Aorta (tissue), 5 donors: ENCODE measurements at regions not wholly inside any gene's neighbourhood (a gene's known extent, or its start where the extent isn't known, plus 50 kb on each side); places are given as distances from the start of the nearest gene placed in this dataset.
A peak's percentile ranks its signal among the peaks of the same experiment; 100 is the strongest.

ENCODE experiments used
- ATAC-seq: fragments of 200-7000 bp; cut with Tn5 transposase; one replicate; pipeline ENCODE4 v1.9.1; 2022; ENCODE audit warnings: moderate library complexity; ENCODE audit not compliant: low FRiP score
- DNase-seq, 2 donors: peaks; one replicate each; pipeline ENCODE4 v3.0.0-alpha.2; 2020
- H3K27ac ChIP-seq, 2 donors: one replicate each; pipeline ENCODE4 v1.5.1; 2013; ENCODE audit warnings: low read length in 2 of 2, mild to moderate bottlenecking in 2 of 2, moderate library complexity in 2 of 2, control low read depth in 1 of 2, inconsistent platforms in 1 of 2, low read depth in 1 of 2
- H3K27me3 ChIP-seq, 2 donors: one replicate each; pipeline ENCODE4 v1.6.1; 2013; ENCODE audit warnings: control low read depth in 1 of 2, low read length in 1 of 2, mild to moderate bottlenecking in 1 of 2, moderate library complexity in 1 of 2; ENCODE audit not compliant: insufficient read depth in 2 of 2, control insufficient read depth in 1 of 2
- H3K36me3 ChIP-seq, 2 donors: one replicate each; pipeline ENCODE4 v1.6.1; 2013; ENCODE audit warnings: control low read depth in 1 of 2, low read length in 1 of 2, mild to moderate bottlenecking in 1 of 2; ENCODE audit not compliant: insufficient read depth in 2 of 2, control insufficient read depth in 1 of 2
- H3K4me1 ChIP-seq, 2 donors: one replicate each; pipeline ENCODE4 v1.6.1; 2013; ENCODE audit warnings: low read length in 2 of 2, control low read depth in 1 of 2, mild to moderate bottlenecking in 1 of 2, moderate library complexity in 1 of 2; ENCODE audit not compliant: insufficient read depth in 2 of 2, control insufficient read depth in 1 of 2
- H3K4me3 ChIP-seq, 2 donors: one replicate each; pipeline ENCODE4 v1.5.1; 2013; ENCODE audit warnings: low read length in 2 of 2, control low read depth in 1 of 2, mild to moderate bottlenecking in 1 of 2
- H3K9me3 ChIP-seq: one replicate; pipeline ENCODE4 v1.6.1; 2013; ENCODE audit warnings: mild to moderate bottlenecking, low read length; ENCODE audit not compliant: control insufficient read depth
- WGBS, 2 donors: extraction: QIAGEN DNeasy Blood & Tissue Kit; methylation state at CpG; one replicate each; pipeline ENCODE4 v1.1.7; 2013; 5-methylcytosine and 5-hydroxymethylcytosine counted together
- intact Hi-C, 2 donors: fragments of 100-400 bp; cut with DNase I; formaldehyde crosslinking; loops; one replicate each; pipeline versions ENCODE4 v1.14.2 to v1.15.0; 2022
- donor health status: healthy with polysubstance abuse.
- donor health status: Bipolar disorder and iron deficiency.
- donor health status: DM: no; HTN: no; CAD: no.
- donor health status: DM: no; HTN: no; CAD: no.
- donor health status: DM: yes; HTN: yes; CAD: no.

DNA sequence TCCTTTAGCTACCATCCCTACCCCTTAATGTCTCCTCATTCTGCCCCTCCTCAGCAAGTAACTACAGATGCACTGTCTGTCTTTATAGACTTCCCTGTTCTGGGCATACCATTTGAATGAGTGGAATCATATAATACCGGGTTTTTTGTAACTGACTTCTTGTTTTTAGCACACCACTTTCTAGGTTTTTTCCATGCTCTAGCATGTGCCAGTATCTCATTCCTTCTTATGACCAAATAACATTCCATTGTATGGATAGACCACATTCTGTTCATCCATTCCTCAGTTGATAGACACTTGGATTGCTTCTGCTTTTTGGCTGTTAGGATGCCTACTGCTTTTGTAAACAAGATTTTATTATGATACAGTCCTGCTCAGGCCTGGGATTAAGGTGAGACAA, 154.7 kb downstream of the TSN start:
- no peaks in the 10 kb centered on the region for H3K4me1 ChIP-seq
- ATAC-seq (no peak), DNase-seq (no peak)
- intact Hi-C loops, result no loop called here
- no peaks in the 10 kb centered on the region for H3K27me3 ChIP-seq
- no peak overlapping the region for H3K4me3 ChIP-seq
- no peaks in the 10 kb centered on the region for H3K36me3 ChIP-seq
- 44 to 55% methylated on average over 1 of the region's 1 CpG for WGBS, 2 donors
- no peak overlapping the region for H3K27ac ChIP-seq
- peaks cover 2% of the 10 kb centered on the region for H3K9me3 ChIP-seq

DNA sequence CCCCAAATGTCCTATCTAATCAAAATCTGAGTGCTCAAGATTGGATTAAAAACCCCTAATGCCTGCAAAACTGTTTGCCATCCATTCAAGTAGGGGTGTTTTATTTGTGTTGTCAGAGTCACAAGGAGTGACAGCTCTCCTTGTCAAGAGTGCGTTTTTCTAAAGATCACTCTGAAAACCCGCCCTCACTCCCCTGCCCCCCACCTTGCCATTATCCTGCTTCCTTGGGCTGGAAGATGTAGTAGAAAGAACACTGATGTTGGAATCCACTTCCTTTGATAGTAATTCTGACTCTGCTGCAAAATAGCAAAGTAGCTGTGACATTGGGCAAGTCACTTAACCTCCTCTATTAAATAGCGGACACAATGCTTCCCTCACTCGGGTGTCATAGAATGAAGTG, 155.6 kb downstream of the TSN start:
- Histone ChIP-seq H3K27me3 (no peaks in the 10 kb centered on the region), H3K4me1 (no peaks in the 10 kb centered on the region), H3K9me3 (peaks cover 3% of the 10 kb centered on the region), H3K4me3 (no peak overlapping the region), H3K36me3 (no peaks in the 10 kb centered on the region), H3K27ac (no peak overlapping the region)
- DNase-seq (no peak), ATAC-seq (no peak)
- intact Hi-C loops, result no loop called here
- WGBS, 2 donors, result 77 to 81% methylated on average over 4 of the region's 4 CpGs

DNA sequence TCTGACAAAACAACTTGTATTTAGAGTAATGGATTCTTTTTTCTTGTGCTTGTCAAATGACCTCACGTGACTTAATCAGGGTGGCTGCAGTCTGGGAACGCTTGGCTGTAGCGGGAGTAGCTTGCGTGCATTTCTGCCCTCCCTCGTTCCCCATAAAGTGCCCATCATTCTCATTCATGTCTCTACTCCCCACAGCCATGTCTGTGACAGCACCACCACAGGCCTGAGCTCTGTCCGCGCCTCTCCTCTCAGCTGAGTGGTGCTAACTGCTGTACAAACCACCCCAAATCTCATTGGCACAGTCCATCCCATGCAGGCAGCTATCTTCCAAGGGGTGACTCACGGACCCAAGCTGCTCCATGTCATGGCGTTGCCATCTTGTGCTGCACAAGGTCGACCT, 161.7 kb downstream of the TSN start:
- intact Hi-C loops, result no loop called here
- no peaks in the 10 kb centered on the region for H3K27me3 ChIP-seq
- H3K4me3 ChIP-seq, result no peak overlapping the region
- ATAC-seq (no peak), DNase-seq (no peak)
- peaks cover 2% of the 10 kb centered on the region for H3K9me3 ChIP-seq
- 71 to 73% methylated on average over 10 of the region's 10 CpGs for WGBS, 2 donors
- no peak overlapping the region for H3K27ac ChIP-seq
- no peaks in the 10 kb centered on the region for H3K4me1 ChIP-seq
- no peaks in the 10 kb centered on the region for H3K36me3 ChIP-seq

DNA sequence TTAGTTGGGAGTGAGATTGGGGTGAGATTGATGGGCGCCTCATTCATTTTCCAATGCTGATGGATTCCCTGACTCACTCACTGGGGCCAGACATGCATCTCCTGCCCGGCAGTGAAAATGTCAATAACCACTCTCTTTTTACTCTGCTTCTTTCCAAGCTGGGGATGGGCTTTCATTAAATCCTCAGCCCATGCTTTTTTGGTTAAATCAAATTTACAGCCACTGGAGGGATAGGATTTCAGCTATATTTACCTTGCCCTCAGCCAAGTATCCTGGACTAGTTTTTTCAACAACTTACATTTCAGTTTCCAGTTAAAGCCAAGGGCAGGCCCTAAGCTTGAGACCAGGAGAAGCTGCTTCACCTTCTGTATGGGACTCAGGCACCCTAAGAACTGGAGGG, 162.8 kb downstream of the TSN start:
- 79 to 82% methylated on average over 2 of the region's 2 CpGs for WGBS, 2 donors
- H3K36me3 ChIP-seq, result no peaks in the 10 kb centered on the region
- H3K4me3 ChIP-seq, result no peak overlapping the region
- peaks cover 2% of the 10 kb centered on the region for H3K9me3 ChIP-seq
- H3K27ac ChIP-seq, result no peak overlapping the region
- intact Hi-C loops, result no loop called here
- H3K27me3 ChIP-seq, result no peaks in the 10 kb centered on the region
- no peak for DNase-seq
- no peaks in the 10 kb centered on the region for H3K4me1 ChIP-seq
- no peak for ATAC-seq

DNA sequence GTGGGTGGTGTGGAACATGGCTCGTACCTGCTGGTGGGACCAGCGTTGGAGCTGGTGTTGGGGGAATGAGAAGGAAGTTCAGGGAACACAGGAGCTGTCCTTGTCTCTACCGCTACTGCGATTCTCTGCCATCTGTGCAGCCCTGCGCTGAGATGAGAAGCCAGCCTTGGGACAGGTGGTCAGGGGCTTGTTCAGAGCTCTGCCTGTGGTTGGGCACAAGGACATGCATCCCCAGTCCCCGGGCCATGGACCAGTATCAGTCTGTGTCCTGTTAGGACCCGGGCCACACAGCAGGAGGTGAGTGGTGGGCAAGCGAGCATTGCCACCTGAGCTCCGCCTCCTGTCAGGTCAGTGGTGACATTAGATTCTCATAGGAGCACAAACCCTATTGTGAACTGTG, 164.4 kb downstream of the TSN start:
- ATAC-seq, result no peak
- 94% methylated on average over 9 of the region's 9 CpGs for WGBS, 2 donors
- DNase-seq, result no peak
- no peak overlapping the region for H3K27ac ChIP-seq
- no peaks in the 10 kb centered on the region for H3K4me1 ChIP-seq
- no peaks in the 10 kb centered on the region for H3K27me3 ChIP-seq
- no peak overlapping the region for H3K4me3 ChIP-seq
- H3K36me3 ChIP-seq, result no peaks in the 10 kb centered on the region
- intact Hi-C loops, result no loop called here
- H3K9me3 ChIP-seq, result peaks cover 2% of the 10 kb centered on the region

DNA sequence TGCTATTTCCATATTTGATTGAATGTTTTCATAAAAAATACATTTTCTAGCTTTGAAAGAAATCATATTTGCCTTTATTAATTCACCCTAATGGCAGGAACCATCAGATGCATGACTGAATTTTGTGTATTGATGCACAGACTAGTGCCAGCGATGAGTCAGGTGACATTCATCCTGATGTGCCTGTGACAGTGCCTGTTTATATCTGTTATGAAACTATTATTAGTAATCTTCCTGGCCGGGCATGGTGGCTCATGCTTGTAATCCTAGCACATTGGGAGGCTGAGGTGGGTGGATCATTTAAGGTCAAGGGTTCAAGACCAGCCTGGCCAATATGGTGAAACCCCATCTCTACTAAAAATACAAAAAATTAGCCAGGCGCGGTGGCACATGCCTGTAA, 170.0 kb downstream of the TSN start:
- intact Hi-C loops, result no loop called here
- Histone ChIP-seq H3K4me1 (no peaks in the 10 kb centered on the region), H3K27me3 (no peaks in the 10 kb centered on the region), H3K36me3 (no peaks in the 10 kb centered on the region), H3K4me3 (no peak overlapping the region), H3K9me3 (peaks cover 3% of the 10 kb centered on the region), H3K27ac (no peak overlapping the region)
- DNase-seq (no peak), ATAC-seq (no peak)
- 88 to 89% methylated on average over 4 of the region's 4 CpGs for WGBS, 2 donors

DNA sequence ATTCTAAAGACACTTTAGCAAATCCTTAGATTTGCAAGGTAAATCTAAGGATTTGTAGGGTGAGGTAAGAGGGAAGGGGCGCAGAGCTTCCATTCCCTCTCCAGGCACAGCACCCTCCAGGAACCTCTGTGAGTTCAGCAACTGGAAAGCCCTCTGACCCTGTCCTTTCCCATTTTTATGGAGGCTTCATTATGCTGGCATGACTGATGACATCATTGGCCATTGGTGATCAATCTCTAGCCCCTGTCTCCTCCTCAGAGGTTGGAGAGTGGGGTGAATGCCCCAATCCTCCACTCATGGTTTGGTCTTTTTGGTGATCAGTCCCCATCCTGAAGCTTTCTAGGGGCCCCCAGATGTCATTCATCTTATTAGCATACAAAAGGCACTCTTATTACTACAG, 187.8 kb downstream of the TSN start:
- 96 to 100% methylated on average over 1 of the region's 1 CpG for WGBS, 2 donors
- Histone ChIP-seq H3K9me3 (peaks cover 2% of the 10 kb centered on the region), H3K27me3 (no peaks in the 10 kb centered on the region), H3K36me3 (no peaks in the 10 kb centered on the region), H3K27ac (no peak overlapping the region), H3K4me1 (no peaks in the 10 kb centered on the region), H3K4me3 (no peak overlapping the region)
- intact Hi-C loops, result no loop called here
- ATAC-seq (no peak), DNase-seq (no peak)

DNA sequence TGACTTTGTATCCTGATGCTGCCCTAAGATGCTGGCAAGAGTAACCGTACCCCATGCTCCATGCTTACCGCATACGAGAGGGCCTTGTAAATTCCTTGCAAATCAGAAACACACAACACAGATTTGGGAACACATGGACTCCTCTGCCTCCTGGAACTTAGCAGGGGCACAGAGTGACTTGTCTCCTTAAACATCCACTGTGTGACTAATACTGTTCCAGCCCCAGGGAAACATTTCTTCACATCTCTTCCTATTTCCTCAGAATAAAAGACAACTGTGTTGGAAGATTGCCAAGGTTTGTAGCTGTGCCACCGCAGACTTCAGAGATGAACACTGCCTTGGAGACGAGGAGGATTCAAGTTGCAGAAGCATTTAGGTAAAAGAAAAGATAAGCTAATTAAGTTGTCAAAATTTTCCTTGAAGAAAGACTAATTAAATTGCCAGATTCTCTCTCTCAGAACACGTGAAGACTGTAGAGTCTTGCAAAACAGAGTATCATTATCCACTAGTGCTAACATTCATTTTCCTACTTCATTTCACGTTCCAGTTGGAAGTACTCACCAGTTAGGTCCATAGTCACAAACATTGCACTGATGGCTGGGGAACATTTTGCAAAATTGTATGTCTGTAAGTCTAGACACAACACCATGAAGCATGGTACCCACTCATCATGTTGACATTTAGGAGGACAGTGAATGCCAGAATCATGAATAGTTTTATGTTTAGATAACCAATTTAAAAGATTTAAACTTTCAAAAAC, 188.8 kb downstream of the TSN start:
- ATAC-seq, result peak; percentile 62
- Histone ChIP-seq H3K27me3 (no peaks in the 10 kb centered on the region), H3K9me3 (peaks cover 2% of the 10 kb centered on the region), H3K27ac (no peak overlapping the region), H3K4me1 (no peaks in the 10 kb centered on the region), H3K4me3 (no peak overlapping the region), H3K36me3 (no peaks in the 10 kb centered on the region)
- no peak for DNase-seq
- 38 to 48% methylated on average over 7 of the region's 7 CpGs for WGBS, 2 donors
- intact Hi-C loops, result no loop called here

DNA sequence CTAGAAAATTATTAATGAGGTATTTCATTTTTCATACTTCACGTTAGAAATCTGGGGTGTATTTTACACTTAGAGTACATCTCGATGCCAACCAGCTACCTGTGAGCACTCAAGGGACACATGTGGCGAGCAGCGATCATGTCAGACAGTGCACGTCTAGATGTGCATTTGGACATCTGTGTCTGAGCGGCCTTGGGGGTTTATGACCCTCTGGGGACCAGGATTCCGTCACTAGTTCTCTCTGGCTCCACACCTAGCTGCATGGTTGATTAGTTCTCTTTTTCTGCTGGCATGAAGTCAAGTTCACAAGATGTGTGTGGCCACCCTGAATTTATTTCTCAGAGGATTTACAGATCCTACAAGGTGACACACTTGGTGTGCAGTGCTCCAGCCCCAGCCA, 192.2 kb downstream of the TSN start:
- Histone ChIP-seq H3K27ac (no peak overlapping the region), H3K36me3 (no peaks in the 10 kb centered on the region), H3K4me3 (no peak overlapping the region), H3K27me3 (no peaks in the 10 kb centered on the region), H3K4me1 (no peaks in the 10 kb centered on the region), H3K9me3 (no peaks in the 10 kb centered on the region)
- WGBS, 2 donors, result 57 to 73% methylated on average over 7 of the region's 7 CpGs
- intact Hi-C loops, result no loop called here
- ATAC-seq (no peak), DNase-seq (no peak)
